AG20443 (cell line): ENCODE measurements at regions not wholly inside any gene's neighbourhood (a gene's known extent, or its start where the extent isn't known, plus 50 kb on each side); places are given as distances from the start of the nearest gene placed in this dataset.
"Not testable (repeated sequence)": the region's sequence is repeated elsewhere in the genome, so short reads cannot be mapped to it uniquely, and the experiment has no call there.

Experiments
- DNase-seq: peaks from one replicate; pipeline ENCODE4 v3.0.0; 2012; ENCODE audit warnings: low spot score, mixed read lengths

GRCh38 chr2:176574484-176575236, 305.4 kb downstream of the MTX2 start:
- no peak for DNase-seq

DNA sequence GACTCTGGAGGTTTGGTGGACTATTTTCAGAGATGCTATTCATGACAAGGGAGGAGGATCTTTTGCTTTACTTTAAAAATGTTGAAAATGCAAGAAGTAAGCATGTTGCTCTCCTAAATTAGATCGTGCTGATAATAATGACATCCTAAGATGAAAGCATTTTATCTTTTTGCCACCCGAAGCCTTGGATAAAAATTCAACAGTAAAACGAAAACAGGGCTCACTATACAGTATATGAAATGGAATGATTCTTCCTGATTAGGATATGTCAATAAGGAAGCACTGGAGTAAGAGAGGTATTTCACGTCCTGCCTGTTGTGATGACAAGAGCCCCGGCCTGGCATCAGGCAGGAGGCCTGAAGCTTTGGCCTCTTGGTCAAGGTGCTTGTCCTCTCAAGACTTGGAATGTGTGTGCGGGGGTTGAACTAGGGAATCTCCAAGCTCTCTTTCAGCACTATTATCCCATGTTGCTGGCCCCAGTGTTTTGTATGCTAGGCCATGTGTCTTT, 306.0 kb downstream of the MTX2 start:
- no peak for DNase-seq

DNA sequence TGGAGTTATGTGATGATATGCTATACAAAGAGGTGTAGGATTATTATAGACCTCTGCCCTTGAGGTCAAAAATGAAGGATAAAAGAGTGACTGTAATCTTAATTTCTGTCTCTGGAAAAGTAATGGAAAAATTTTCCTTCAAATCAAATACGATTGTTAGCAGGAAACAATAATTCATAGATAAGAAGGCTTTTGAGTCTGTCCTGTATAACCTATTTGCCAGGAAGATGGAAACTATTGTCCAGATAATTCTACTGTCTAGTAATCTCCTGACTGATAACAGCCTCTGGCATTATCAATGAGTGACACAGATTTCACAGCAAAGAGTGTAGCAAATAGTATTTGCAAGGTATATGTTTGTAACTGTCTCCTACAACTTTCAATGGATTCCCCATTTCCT, 307.8 kb downstream of the MTX2 start:
- DNase-seq: no peak

DNA sequence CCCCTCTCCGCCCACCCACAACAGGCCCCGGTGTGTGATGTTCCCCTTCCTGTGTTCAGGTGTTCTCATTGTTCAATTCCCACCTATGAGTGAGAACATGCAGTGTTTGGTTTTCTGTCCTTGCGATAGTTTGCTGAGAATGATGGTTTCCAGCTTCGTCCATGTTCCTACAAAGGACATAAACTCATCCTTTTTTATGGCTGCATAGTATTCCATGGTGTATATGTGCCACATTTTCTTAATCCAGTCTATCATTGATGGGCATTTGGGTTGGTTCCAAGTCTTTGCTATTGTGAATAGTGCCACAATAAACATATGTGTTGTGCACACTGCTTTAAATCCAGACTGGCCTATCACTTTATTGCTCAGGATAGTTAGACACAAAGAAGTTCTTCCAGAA, 309.1 kb downstream of the MTX2 start:
- DNase-seq: not testable (repeated sequence)

DNA sequence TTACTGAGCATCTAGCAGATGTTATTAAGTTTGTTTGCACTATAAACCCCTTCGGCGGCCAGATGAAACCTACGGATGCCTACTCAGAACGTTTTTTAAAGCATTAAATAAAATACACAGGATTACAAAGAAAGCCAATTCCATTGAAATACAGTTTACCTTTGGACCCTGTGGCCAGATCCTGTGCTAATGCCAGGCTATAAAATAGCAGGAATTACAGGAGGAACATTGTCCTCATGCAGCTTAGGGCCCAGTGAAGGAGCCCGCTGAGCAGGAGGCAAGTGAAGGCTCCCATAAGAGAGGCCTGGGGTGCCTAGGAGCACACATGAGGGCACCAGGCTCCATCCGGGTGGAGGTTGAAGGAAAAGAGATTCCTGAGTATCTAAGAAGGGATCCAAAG, 310.4 kb downstream of the MTX2 start:
- DNase-seq: no peak

- no peak for DNase-seq
Observed at GRCh38 chr2:176581557-176582165, 312.4 kb downstream of the MTX2 start.

DNA sequence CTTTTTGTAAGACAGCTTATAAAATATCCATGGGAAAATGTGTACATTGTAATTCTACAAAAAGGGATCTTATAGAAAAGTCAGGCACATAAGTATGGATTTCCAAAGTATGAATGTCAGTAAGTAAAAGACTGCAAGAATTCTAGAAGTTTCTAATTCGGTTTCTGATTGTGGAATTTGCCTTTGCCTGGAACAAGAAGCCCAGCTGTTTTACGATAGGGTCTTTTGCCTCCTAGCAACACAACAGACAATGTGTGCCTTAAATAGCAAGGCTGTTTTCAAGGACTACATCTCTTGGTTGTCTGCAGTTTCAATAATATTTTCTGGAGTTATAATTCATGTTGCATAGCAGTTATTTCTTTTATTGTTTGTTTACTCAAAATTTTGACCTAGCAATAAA, 312.9 kb downstream of the MTX2 start:
- DNase-seq: no peak

GRCh38 chr2:176582990-176583481, 313.8 kb downstream of the MTX2 start:
- peak; percentile 83 for DNase-seq

DNA sequence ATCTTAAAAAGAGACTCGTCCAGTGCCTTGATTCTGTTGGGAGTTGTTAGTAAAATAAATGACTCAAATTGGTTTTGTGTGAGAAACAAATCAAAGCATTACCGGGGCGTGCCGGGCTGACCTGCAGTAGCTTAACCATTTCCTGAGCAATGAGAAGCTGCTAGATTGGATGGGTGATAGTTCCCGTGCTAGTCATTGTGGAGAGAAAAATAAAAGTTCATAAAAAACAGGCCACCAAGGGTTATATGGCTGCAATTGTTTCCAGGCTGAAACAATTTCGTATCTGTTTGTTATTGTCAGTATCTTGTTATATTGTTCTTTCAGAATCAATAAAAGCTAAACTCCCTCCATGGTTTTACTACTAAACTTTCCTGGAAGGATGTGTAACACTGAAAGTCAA, 314.4 kb downstream of the MTX2 start:
- DNase-seq: peak; percentile 20

DNA sequence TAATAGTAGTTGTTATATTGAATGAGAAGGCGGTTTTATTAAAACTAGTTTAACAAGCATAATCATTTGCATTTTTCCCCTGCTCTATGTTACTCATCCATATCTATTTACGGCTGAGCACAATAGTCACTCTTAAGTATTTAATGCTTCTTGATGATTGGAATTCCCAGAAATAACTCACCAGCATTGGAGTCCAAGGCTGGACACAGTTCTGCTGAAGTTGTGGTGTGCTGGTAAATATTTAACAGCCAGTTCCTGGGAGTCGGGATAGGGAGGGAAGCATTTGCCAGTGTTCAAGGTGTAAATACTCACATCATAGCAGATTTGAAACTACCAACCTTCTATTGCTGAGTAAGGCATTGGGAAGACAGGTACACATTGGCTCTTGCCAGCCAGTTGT, 315.1 kb downstream of the MTX2 start:
- peak; percentile 31 for DNase-seq

DNA sequence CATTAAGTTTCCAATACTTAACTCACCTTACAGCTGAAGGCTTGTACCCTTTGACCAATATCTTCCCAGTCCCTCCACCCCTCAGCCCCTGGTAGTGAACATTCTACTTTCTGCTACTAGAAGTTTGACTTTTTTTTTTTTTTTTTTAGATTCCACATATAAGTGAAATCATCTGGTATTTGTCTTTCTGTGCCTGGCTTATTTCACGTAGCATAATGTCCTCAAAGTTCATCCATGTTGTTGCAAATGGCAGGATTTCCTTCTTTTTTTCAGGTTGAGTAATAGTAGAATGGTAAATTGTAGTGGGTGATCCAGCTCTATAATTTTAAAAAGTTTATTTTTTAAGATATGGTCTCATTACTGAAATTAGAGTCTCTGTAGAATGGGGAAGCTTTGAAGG, 316.0 kb downstream of the MTX2 start:
- no peak for DNase-seq

- DNase-seq: no peak
Observed at GRCh38 chr2:176585791-176586190, 316.5 kb downstream of the MTX2 start.

- DNase-seq: no peak
Observed at GRCh38 chr2:176589287-176589686, 320.0 kb downstream of the MTX2 start.

DNA sequence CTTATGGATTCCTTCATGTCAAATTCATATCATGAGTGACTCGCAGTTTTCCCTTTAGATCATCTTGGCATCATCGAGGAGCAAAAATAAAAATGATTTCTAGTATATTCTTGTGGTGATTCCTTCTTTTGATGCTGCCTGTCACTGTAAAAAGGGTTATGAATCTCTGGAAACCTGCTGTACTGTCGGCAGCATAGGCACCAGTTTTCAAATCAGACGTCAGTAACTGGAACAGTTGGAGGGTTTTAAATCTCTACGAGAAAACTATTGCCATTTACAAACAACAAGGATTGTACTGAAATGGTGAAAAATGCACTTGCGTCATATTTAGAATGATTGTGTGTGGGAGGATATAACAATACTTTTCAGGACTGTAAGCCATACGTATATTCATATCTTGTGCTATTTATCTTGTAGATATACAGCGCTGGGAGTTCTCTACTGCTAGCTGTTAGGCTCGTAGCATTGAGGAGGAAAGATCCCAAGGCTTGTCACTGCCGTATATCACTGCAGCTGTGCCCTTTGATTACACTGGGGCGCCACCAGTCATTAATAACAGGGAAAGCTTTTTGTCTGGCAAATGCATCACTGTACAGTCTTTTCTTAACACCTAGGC, 320.7 kb downstream of the MTX2 start:
- DNase-seq: no peak

DNA sequence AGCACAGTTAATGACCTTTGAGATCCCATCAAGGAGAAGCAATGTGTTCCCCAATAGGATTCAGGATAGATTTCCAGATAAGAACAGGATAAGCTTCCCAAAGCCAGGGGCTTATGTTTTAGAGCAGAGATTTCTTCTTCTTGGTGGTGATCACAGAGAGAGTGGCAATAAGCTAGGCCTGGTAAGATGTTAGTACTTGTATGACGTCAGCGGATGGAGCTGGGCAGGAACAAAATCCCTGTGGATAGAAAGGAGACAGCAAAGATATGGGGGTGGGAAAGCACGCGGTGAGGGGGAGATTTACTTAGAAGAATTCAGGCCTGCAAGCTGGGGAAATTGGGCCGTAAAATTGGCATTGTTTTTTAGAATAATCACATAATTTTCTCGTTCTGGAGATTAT, 323.0 kb downstream of the MTX2 start:
- DNase-seq: no peak

DNA sequence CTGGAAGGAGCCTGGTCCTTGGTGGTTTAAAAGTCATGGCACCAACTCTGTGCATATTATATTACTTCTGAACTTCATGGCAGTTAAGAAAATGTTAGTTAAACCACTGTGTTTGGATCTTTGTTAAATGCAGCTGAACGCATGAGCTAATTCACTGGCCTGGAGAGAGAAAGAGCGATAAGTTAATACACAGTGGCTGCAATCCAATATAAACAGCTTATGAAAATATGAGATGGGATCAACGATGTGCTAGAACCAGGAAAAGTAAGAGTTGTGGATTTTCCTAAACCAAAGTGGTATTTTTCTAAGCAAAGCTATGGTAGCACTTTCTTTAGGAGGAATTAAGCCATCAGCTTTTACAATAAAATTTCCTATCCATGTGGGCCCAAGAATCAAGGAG, 326.7 kb downstream of the MTX2 start:
- no peak for DNase-seq

DNA sequence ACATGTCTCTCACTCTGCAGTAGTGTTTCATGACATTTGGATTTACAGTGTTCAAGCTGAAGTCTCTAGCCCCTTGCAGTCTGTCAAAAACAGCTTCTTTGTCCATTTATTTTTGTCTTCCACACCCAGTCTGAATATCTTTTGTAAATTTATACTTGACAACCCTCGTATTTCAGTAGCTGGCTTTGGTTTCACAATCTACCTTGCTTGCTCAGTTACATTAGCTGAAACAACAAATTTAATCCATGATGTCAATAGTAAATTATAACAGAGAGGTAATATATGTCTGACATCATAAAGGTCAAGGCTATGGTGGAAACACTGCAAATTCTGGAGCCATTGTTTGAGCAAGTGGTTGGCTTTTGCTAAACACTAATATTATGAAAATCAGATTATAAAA, 328.7 kb downstream of the MTX2 start:
- DNase-seq: no peak

- DNase-seq: no peak
Observed at GRCh38 chr2:176598351-176598750, 329.1 kb downstream of the MTX2 start.

- DNase-seq: no peak
Observed at GRCh38 chr2:176599796-176600485, 330.7 kb downstream of the MTX2 start.

DNA sequence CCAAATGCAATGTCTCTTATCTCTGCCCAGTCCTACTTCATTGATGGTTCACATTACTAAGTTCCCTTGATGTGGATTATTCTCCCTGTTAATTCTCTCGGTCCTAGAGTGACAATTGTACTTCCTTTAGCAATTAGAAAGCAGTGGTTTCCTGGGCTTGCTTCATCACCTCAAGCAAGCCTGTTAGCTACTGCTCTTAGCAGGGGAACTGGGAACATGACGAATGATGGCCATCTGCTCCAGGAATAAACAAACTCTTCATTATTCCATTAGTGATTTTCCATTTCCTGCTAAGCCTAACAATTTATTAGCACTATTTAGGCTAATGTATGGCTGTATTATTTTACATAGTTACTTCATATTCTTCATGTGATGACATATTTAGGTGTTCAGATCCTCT, 331.8 kb downstream of the MTX2 start:
- no peak for DNase-seq

DNA sequence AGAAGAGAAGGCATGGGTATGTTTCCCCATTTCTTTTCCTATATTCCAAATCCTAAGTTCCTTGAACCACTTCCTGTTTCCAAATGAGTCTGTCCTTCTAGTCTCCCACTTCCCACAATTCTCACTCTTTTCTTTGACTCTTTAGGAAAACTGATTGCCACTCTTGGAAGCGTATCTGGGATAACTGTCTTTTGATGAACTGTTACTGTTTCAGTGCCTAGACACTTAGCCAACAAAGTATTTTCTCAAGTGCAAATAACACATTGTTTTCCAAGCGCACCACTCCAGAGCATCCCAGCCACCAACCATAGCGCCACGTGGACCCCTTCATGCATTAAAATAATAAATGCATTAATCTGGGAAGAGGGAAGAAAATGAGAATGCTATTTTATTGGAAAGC, 342.8 kb downstream of the MTX2 start:
- no peak for DNase-seq

DNA sequence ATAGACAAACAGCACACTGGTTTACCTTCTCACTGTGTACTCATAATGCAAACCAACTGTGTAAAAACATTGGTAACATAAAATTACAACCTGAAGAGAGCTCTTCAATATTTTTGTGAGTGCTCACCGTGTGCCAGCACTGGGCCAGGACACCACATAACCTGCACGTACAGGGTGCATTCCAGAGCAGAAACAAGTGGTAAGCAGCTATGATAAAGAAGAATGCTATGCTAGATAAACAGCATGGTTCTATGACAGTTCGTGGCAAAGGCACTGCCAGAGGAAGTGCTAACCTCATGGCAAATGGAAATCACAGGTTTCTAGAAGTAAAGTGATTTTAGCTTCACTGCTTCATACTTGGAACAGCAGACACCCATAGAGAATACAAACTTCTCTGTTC, 343.5 kb downstream of the MTX2 start:
- peak; percentile 28 for DNase-seq
